AG04449 (cell line): ENCODE measurements at regions not wholly inside any gene's neighbourhood (a gene's known extent, or its start where the extent isn't known, plus 50 kb on each side); places are given as distances from the start of the nearest gene placed in this dataset.
"Not testable (repeated sequence)": the region's sequence is repeated elsewhere in the genome, so short reads cannot be mapped to it uniquely, and the experiment has no call there.

Experiments used
- CTCF ChIA-PET: fragments of 350-600 bp; formaldehyde crosslinking; extraction: SDS; loops from one replicate; lab custom pipeline; 2021; ENCODE audit warnings: antibody characterized with exemption; lab: Yijun Ruan, JAX
- POLR2A ChIA-PET: fragments of 400-600, 350-600 bp; formaldehyde crosslinking; extraction: SDS; loops from one replicate; lab custom pipeline; 2020; ENCODE audit warnings: antibody characterized with exemption, inconsistent platforms; lab: Yijun Ruan, JAX
- DNase-seq: peaks from one replicate; pipeline ENCODE4 v3.0.0-alpha.2; 2010; ENCODE audit warnings: low read depth, low spot score
- H3K4me3 ChIP-seq: 2 replicates; pipeline ENCODE4 v1.5.1; 2011; ENCODE audit warnings: low read depth, mild to moderate bottlenecking, control low read depth, low read length
- CTCF ChIP-seq: IDR thresholded peaks from one replicate; pipeline ENCODE4 v1.5.1; 2011; ENCODE audit warnings: mild to moderate bottlenecking, moderate library complexity, low read length, control low read depth, inconsistent platforms; ENCODE audit not compliant: insufficient read depth; ENCODE audit errors: missing control alignments

GRCh38 chr10:63976538-63976937, 455.3 kb downstream of the REEP3 start:
- no peak for DNase-seq
- ChIA-PET CTCF (interaction anchor here (0.7 to 5.4 kb wide), 22 partner anchors 8 to 109 kb away, joined by 3 to 112 read pairs (median 7); no protein-coding TSS in a partner anchor), POLR2A (no interaction called here)
- H3K4me3 ChIP-seq, result no peak overlapping the region
- TF ChIP-seq CTCF, result peak; percentile 67

GRCh38 chr10:63977329-63977923, 456.2 kb downstream of the REEP3 start:
- TF ChIP-seq CTCF, result peak; percentile 57
- no peak for DNase-seq
- no peak overlapping the region for H3K4me3 ChIP-seq
- POLR2A ChIA-PET, result no interaction called here
- CTCF ChIA-PET, result interaction anchor here (0.7 to 5.4 kb wide), 32 partner anchors 9 to 110 kb away, joined by 3 to 112 read pairs (median 6); no protein-coding TSS in a partner anchor

GRCh38 chr10:63980870-63981269, 459.7 kb downstream of the REEP3 start:
- DNase-seq, H3K4me3 ChIP-seq, POLR2A ChIA-PET: not testable (repeated sequence)
- CTCF ChIA-PET, result interaction anchor here (1.0 to 5.4 kb wide), 2 partner anchors 107 to 113 kb away, joined by 3 to 112 read pairs; no protein-coding TSS in a partner anchor

GRCh38 chr10:63984061-63984460, 462.9 kb downstream of the REEP3 start:
- CTCF ChIA-PET, result interaction anchor here (1.3 kb wide), 1 partner anchor 9 kb away, joined by 4 read pairs; no protein-coding TSS in a partner anchor
- H3K4me3 ChIP-seq, POLR2A ChIA-PET, DNase-seq: not testable (repeated sequence)

- H3K4me3 ChIP-seq, result no peak overlapping the region
- TF ChIP-seq CTCF, result no peak
- ChIA-PET CTCF (interaction anchor here (1.7 kb wide), 1 partner anchor 9 kb away, joined by 12 read pairs; no protein-coding TSS in a partner anchor), POLR2A (no interaction called here)
- DNase-seq, result no peak
Measured at GRCh38 chr10:63986536-63986935, 465.3 kb downstream of the REEP3 start.

- no peak for TF ChIP-seq CTCF
- H3K4me3 ChIP-seq, result no peak overlapping the region
- DNase-seq, result no peak
- ChIA-PET CTCF (interaction anchor here (1.7 kb wide), 1 partner anchor 10 kb away, joined by 12 read pairs; no protein-coding TSS in a partner anchor), POLR2A (no interaction called here)
Measured at GRCh38 chr10:63987212-63987611, 466.0 kb downstream of the REEP3 start.

GRCh38 chr10:63994371-63994770, 473.2 kb downstream of the REEP3 start:
- TF ChIP-seq CTCF, result no peak
- CTCF ChIA-PET, result interaction anchor here (1.6 kb wide), 1 partner anchor 19 kb away, joined by 4 read pairs; no protein-coding TSS in a partner anchor
- no peak for DNase-seq
- H3K4me3 ChIP-seq, result no peak overlapping the region
- POLR2A ChIA-PET, result no interaction called here
